Activated CD4-positive, alpha-beta T cell treated with anti-CD3 and anti-CD28 coated beads for 36 hours (primary cell): ENCODE measurements at regions not wholly inside any gene's neighbourhood (a gene's known extent, or its start where the extent isn't known, plus 50 kb on each side); places are given as distances from the start of the nearest gene placed in this dataset.
A peak's percentile ranks its signal among the peaks of the same experiment; 100 is the strongest.

ENCODE experiments used
- ATAC-seq: fragments of 200-7000 bp; cut with Tn5 transposase; one replicate; pipeline ENCODE4 v1.10.0; 2021; ENCODE audit warnings: mild to moderate bottlenecking, moderate library complexity
- CTCF ChIA-PET: fragments of 350-600 bp; sonication (Branson Sonifier 250); formaldehyde crosslinking; loops from one replicate; lab custom pipeline; 2021; ENCODE audit warnings: antibody characterized with exemption; lab: Charles Lee
- POLR2A ChIA-PET: fragments of 350-600 bp; sonication (Branson Sonifier 250); formaldehyde crosslinking; loops from one replicate; lab custom pipeline; 2021; ENCODE audit warnings: antibody characterized with exemption, inconsistent platforms; lab: Charles Lee
- DNase-seq: peaks from one replicate; pipeline ENCODE4 v3.0.0-alpha.2; 2020
- H3K27ac Mint-ChIP-seq: one replicate; pipeline ENCODE4 v1.8.0; 2021; ENCODE audit warnings: mixed read lengths
- H3K27me3 Mint-ChIP-seq: one replicate; pipeline ENCODE4 v1.8.0; 2021; ENCODE audit warnings: mixed read lengths
- H3K36me3 Mint-ChIP-seq: one replicate; pipeline ENCODE4 v1.8.0; 2021; ENCODE audit warnings: low read depth, mixed read lengths
- H3K4me1 Mint-ChIP-seq: one replicate; pipeline ENCODE4 v1.8.0; 2021; ENCODE audit warnings: mixed read lengths
- H3K4me3 Mint-ChIP-seq: one replicate; pipeline ENCODE4 v1.8.0; 2021; ENCODE audit warnings: mild to moderate bottlenecking, moderate library complexity, mixed read lengths
- H3K9me3 Mint-ChIP-seq: one replicate; pipeline ENCODE4 v1.8.0; 2021; ENCODE audit warnings: low read depth, mixed read lengths
- intact Hi-C, 2 experiments: fragments of 100-400 bp; cut with DNase I in 1 of 2; cut with micrococcal nuclease in 1 of 2; formaldehyde crosslinking; loops; one replicate each; pipeline versions ENCODE4 v1.14.2 to v1.15.1; 2022 to 2024; cut with DNase I, micrococcal nuclease

DNA sequence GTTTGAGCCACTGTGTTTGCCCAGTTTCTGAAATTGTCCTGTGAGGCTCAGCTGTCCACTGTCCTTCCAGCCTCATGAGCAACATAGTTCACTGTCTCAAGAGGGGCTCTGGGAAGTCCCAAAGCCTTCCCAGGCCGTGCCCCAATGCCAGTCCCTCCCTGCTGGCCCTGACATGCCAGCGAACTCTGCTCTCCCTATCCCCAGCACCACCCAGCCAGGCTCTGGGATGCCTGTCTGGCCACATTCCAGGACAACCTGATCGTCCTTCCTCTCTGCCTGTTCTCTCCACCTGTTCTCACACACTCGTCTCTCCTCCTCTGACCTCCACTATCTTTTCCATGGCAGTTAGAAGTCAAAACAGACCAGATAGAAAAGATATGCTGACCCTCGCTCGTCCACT lies 278.0 kb upstream of the ID2 start:
- POLR2A ChIA-PET = no interaction called here
- no peak for ATAC-seq

DNA sequence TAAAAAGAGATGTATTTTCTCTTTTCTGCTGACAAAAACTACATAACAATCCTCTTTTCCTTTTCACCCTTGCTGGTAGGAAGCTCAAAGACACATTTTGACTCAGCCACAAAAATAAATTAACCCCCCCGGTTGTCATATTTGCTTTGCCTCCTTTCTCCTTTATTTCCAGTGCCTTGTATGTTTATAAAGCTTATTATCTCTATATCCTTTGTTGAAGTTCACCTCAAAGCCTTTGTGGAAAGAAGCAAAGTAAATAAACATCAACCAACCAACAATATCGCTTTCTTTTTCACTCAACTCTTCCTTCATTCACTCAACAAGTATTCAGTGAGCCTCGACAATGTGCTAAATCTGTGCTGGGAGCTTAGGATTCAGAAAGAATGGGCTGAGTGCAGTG lies 276.5 kb upstream of the ID2 start:
- Mint-ChIP-seq H3K9me3 (no peaks in the 10 kb centered on the region), H3K36me3 (peaks cover 1% of the 10 kb centered on the region), H3K27me3 (peaks cover 4% of the 10 kb centered on the region), H3K4me1 (peaks cover 35% of the 10 kb centered on the region), H3K4me3 (no peak overlapping the region), H3K27ac (no peak overlapping the region)
- ChIA-PET POLR2A (interaction anchor here (1.8 kb wide), 1 partner anchor 276 kb away, joined by 6 read pairs; the partner anchor contains the start of gene ID2), CTCF (interaction anchor here (0.7 to 1.6 kb wide), 3 partner anchors 10 to 148 kb away, joined by 3 to 4 read pairs (median 3); no protein-coding TSS in a partner anchor)
- DNase-seq (no peak), ATAC-seq (no peak)
- intact Hi-C loops = loop anchor here in 1 of 2 experiments (5.0 to 10.0 kb wide), 3 partner anchors 397 to 971 kb away; no protein-coding TSS in a partner anchor

More for the DNA sequence above, 278.0 kb upstream of the ID2 start:
- CTCF ChIA-PET = interaction anchor here (0.7 kb wide), 1 partner anchor 140 kb away, joined by 4 read pairs; no protein-coding TSS in a partner anchor
- peaks cover 21% of the 10 kb centered on the region for H3K4me1 Mint-ChIP-seq
- H3K4me3 Mint-ChIP-seq = no peak overlapping the region
- no peak overlapping the region for H3K27ac Mint-ChIP-seq
- H3K9me3 Mint-ChIP-seq = no peaks in the 10 kb centered on the region
- intact Hi-C loops = loop anchor here in 1 of 2 experiments (10.0 kb wide), 1 partner anchor 969 kb away; no protein-coding TSS in a partner anchor
- H3K36me3 Mint-ChIP-seq = peaks cover 1% of the 10 kb centered on the region
- peaks cover 4% of the 10 kb centered on the region for H3K27me3 Mint-ChIP-seq
- DNase-seq = no peak

DNA sequence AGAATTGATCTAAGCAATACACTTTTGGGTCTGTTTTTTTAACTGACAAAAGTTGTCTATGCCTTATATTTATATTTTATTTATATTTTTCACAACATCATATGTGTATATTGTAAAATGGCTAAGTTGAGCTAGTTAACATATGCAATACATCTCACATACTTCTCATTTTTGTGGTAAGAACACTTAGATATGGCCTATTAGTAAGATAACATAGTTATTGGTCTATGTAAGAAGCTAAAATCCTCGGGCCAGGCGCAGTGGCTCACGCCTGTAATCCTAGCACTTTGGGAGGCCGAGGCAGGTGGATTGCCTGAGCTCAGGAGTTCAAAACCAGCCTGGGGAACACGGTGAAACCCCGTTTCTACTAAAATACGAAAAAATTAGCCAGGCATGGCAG lies 275.6 kb upstream of the ID2 start:
- no peak overlapping the region for H3K27ac Mint-ChIP-seq
- no peak for ATAC-seq
- no peak overlapping the region for H3K4me3 Mint-ChIP-seq
- peaks cover 1% of the 10 kb centered on the region for H3K36me3 Mint-ChIP-seq
- no peaks in the 10 kb centered on the region for H3K9me3 Mint-ChIP-seq
- H3K27me3 Mint-ChIP-seq = peaks cover 6% of the 10 kb centered on the region
- no peak for DNase-seq
- intact Hi-C loops = loop anchor here in 1 of 2 experiments (5.0 to 10.0 kb wide), 3 partner anchors 396 to 971 kb away; no protein-coding TSS in a partner anchor
- POLR2A ChIA-PET = interaction anchor here (1.8 kb wide), 1 partner anchor 275 kb away, joined by 6 read pairs; the partner anchor contains the start of gene ID2
- peaks cover 35% of the 10 kb centered on the region for H3K4me1 Mint-ChIP-seq
- CTCF ChIA-PET = interaction anchor here (0.6 kb wide), 1 partner anchor 96 kb away, joined by 3 read pairs; no protein-coding TSS in a partner anchor

DNA sequence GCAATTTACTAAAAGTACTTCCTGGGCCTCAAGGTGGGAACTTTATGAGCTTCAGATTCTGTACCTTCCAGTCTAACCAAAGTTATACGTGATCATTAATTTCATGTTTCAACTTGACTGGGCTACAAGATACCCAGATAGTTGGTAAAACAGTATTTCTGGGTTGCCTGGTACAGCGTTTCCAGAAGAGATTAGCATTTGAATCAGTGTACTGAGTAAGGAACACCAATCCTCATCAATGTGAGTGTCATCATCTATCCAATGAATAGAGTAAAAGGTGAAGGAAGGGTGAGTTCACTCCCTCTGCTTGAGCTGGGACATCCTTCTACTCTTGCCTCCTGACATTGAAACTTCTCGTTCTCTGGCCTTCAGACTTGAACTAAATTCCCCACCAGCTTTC lies 274.5 kb upstream of the ID2 start:
- peak overlapping the region; percentile 69 for H3K27ac Mint-ChIP-seq
- ChIA-PET POLR2A (interaction anchor here (0.6 to 1.8 kb wide), 2 partner anchors 184 to 274 kb away, joined by 3 to 6 read pairs; partner anchors contain the start of gene ID2), CTCF (interaction anchor here (0.6 to 0.9 kb wide), 2 partner anchors 98 to 1310 kb away, joined by 3 to 4 read pairs; no protein-coding TSS in a partner anchor)
- ATAC-seq (no peak), DNase-seq (no peak)
- H3K27me3 Mint-ChIP-seq = peaks cover 8% of the 10 kb centered on the region
- H3K36me3 Mint-ChIP-seq = peaks cover 1% of the 10 kb centered on the region
- no peak overlapping the region for H3K4me3 Mint-ChIP-seq
- H3K4me1 Mint-ChIP-seq = peaks cover 35% of the 10 kb centered on the region
- intact Hi-C loops = loop anchor here in 1 of 2 experiments (5.0 to 10.0 kb wide), 3 partner anchors 395 to 973 kb away; no protein-coding TSS in a partner anchor
- no peaks in the 10 kb centered on the region for H3K9me3 Mint-ChIP-seq

DNA sequence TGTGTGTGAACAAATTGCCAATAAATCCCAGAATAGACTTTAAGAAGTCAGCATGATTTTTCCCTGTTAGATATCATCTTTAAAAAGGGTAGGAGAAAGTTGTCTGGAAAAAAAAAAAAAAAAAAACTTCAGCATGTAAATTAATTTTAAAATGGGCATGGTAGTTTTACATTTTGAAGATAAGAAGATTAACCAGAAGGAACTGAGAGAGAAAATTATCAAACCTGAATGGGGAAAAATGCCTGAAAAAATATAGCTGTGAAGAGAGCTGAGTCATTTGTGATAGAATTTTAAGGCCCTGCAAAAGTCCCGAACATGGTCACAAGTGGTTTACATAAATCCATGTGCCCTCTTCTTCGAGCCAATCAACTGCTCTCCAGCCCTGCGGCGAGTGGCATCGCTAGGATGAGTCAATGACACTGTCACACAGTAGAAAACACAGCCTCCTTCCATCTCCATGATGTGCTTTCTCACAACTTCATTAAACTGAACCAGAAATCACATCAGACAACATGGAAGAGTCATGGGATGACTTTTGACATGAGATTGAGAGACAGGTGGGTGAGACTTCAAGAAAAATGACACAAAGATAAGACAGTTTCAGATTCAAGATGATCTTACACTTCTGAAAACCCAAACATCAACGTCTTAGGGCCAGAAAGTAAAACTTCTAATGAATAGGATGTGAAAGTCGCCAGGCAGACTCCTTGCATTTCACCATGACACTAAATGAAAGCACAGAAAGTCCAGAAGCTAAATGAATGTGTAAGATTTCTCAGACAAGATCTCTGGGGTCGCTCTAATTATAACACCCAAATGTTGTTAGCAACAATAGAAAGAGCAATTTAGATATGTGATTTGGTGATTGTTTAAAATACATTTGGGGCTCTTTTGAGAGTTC lies 273.0 kb upstream of the ID2 start:
- ChIA-PET CTCF (interaction anchor here (0.5 to 1.5 kb wide), 7 partner anchors 8 to 980 kb away, joined by 3 to 7 read pairs (median 4); no protein-coding TSS in a partner anchor), POLR2A (interaction anchor here (0.5 to 2.1 kb wide), 22 partner anchors 30 to 1304 kb away, joined by 3 to 27 read pairs (median 6); partner anchors contain the start of gene ID2)
- peaks cover 1% of the 10 kb centered on the region for H3K36me3 Mint-ChIP-seq
- H3K27ac Mint-ChIP-seq = peak overlapping the region; percentile 84
- ATAC-seq (peak; percentile 97), DNase-seq (peak; percentile 88)
- intact Hi-C loops = loop anchor here (1.0 to 10.0 kb wide), 21 partner anchors 30 to 974 kb away; no protein-coding TSS in a partner anchor
- H3K9me3 Mint-ChIP-seq = no peaks in the 10 kb centered on the region
- H3K27me3 Mint-ChIP-seq = peaks cover 10% of the 10 kb centered on the region
- H3K4me3 Mint-ChIP-seq = peak overlapping the region; percentile 28
- peaks cover 33% of the 10 kb centered on the region for H3K4me1 Mint-ChIP-seq

DNA sequence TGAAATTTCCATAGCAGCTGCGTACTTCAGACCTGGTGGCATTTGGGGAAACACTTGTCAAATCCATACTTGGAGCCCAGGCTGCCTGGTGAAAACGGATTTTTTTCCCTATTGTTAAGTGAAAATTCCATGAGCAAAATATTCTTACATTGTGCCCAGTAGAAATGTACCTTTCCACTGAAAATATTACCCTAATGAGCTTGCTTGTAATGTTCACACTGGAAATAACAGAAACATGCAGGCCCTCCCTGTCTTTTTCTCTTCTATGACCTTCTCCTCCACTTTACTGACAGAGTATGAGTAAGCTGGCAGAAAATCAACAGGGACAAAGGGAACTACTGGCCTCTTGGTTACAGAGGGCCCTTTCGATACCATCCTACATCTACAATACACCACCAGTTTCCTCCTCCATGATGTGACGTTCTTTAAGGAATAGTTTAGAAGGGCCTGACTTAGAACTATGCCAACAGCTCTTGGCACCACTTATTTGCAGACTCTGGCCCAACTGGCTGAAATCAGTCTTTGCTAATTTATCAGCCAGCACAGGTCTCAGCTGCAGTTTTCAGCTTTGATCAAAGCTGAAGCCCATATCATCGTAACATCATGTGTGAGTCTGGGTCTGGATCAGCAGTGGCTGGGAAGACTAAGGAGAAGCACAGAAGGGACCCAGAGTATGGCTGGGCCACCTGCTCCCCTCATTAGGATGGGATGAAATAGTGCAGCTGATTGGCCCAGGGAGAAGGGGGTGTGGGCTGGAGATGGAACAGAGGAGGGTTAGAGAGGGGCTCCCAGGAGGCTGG lies 272.2 kb upstream of the ID2 start:
- Mint-ChIP-seq H3K4me3 (no peak overlapping the region), H3K36me3 (peaks cover 1% of the 10 kb centered on the region), H3K27me3 (peaks cover 6% of the 10 kb centered on the region), H3K4me1 (peaks cover 33% of the 10 kb centered on the region), H3K27ac (peak overlapping the region; percentile 84), H3K9me3 (no peaks in the 10 kb centered on the region)
- intact Hi-C loops = loop anchor here (1.0 to 10.0 kb wide), 20 partner anchors 31 to 975 kb away; no protein-coding TSS in a partner anchor
- ChIA-PET POLR2A (interaction anchor here (1.0 to 2.1 kb wide), 8 partner anchors 44 to 562 kb away, joined by 3 to 27 read pairs (median 6); partner anchors contain the start of gene ID2), CTCF (interaction anchor here (0.5 to 1.5 kb wide), 3 partner anchors 12 to 278 kb away, joined by 3 to 7 read pairs (median 3); no protein-coding TSS in a partner anchor)
- ATAC-seq (no peak), DNase-seq (no peak)

DNA sequence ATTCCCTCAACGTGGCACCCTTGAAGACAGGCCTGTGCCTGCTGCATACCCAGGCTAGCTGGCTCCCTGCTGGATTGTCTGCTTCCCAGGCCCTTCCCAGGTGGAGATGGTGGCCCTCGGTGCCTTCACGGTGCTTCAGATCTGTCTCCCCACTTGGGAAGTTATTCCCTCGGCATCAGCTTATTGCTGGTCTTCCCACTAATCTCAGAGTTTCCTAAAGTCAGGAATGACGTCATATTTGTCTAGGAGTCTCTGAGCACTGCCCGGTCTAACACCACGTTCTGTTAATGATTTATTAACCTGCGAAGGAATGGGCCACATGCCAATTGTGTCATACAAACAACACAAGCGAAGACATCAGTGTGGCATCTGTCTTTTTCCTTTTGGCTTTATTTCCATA lies 269.8 kb upstream of the ID2 start:
- no peak for DNase-seq
- no peak for ATAC-seq
- peaks cover 30% of the 10 kb centered on the region for H3K4me1 Mint-ChIP-seq
- peaks cover 6% of the 10 kb centered on the region for H3K27me3 Mint-ChIP-seq
- no peak overlapping the region for H3K4me3 Mint-ChIP-seq
- intact Hi-C loops = no loop called here
- H3K27ac Mint-ChIP-seq = no peak overlapping the region
- POLR2A ChIA-PET = no interaction called here
- peaks cover 1% of the 10 kb centered on the region for H3K36me3 Mint-ChIP-seq
- no peaks in the 10 kb centered on the region for H3K9me3 Mint-ChIP-seq
- CTCF ChIA-PET = no interaction called here

DNA sequence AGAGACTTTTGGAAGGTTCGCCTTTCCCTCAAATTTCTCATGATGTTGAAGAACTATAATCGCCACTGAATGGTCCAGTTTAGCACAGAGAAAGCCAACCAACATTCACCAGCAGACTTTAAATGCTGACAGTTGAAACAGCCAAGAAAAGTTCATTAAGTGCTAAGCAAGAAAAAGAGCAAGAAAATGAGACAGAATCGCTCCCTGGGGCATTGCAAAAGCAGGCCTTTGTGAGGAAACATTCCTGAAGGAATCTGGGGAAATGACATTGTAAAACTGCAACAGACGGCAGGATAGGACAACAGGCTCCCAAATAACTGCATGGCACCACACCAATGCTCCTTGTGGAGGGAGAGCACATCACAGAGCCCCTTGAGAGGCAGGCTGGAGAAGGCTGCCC lies 269.3 kb upstream of the ID2 start:
- DNase-seq = no peak
- peaks cover under 1% of the 10 kb centered on the region for H3K36me3 Mint-ChIP-seq
- POLR2A ChIA-PET = no interaction called here
- no peak for ATAC-seq
- H3K4me1 Mint-ChIP-seq = peaks cover 25% of the 10 kb centered on the region
- intact Hi-C loops = no loop called here
- CTCF ChIA-PET = no interaction called here
- no peaks in the 10 kb centered on the region for H3K9me3 Mint-ChIP-seq
- no peak overlapping the region for H3K27ac Mint-ChIP-seq
- H3K27me3 Mint-ChIP-seq = peaks cover 6% of the 10 kb centered on the region
- H3K4me3 Mint-ChIP-seq = no peak overlapping the region

DNA sequence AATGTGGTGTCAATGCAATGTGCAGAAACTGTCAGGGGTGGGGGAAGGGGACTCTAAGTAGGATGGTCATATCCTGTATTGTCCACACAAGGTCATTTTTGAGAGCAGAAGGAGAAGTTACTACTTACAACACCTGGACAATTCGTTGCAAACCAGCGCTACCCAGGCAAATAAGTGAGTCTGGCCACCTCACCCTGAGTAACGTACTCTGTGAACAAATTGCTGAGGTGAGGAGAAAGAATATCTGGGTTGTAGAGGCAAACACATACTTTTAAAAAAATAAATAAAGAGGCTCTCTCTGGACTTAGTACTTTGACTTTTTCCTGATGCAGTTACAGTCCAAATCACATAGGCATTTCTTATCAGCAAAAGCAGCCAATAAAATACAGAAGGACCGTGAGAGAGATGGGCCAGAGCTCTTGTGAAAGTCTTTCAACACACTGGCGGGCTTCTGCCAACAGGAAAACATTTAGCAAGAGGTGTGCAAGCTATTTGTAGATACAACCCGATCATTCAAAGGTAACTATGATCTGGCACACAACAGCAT lies 268.2 kb upstream of the ID2 start:
- Mint-ChIP-seq H3K4me1 (peaks cover 16% of the 10 kb centered on the region), H3K27me3 (peaks cover 6% of the 10 kb centered on the region), H3K9me3 (no peaks in the 10 kb centered on the region), H3K27ac (no peak overlapping the region), H3K36me3 (no peaks in the 10 kb centered on the region), H3K4me3 (no peak overlapping the region)
- no peak for ATAC-seq
- intact Hi-C loops = no loop called here
- POLR2A ChIA-PET = no interaction called here
- CTCF ChIA-PET = no interaction called here
- DNase-seq = no peak
